HG02678 (cell line): ENCODE measurements at regions not wholly inside any gene's neighbourhood (a gene's known extent, or its start where the extent isn't known, plus 50 kb on each side); places are given as distances from the start of the nearest gene placed in this dataset.
"Not testable (repeated sequence)": the region's sequence is repeated elsewhere in the genome, so short reads cannot be mapped to it uniquely, and the experiment has no call there.

ENCODE experiments used
- ATAC-seq: cut with Tn5 transposase; IDR thresholded peaks from one replicate; pipeline ENCODE4 v1.9.1; 2021; ENCODE audit warnings: mild to moderate bottlenecking, moderate library complexity; ENCODE audit not compliant: unreplicated experiment

- ATAC-seq, result no peak
These were observed 67.2 kb downstream of the BUB3 start for GRCh38 chr10:123221418-123221817.

- ATAC-seq, result no peak
These were observed 68.6 kb downstream of the BUB3 start for GRCh38 chr10:123222832-123223231.

- no peak for ATAC-seq
These were observed 73.5 kb downstream of the BUB3 start for GRCh38 chr10:123227706-123228105.

- ATAC-seq, result no peak
These were observed 75.9 kb downstream of the BUB3 start for GRCh38 chr10:123229927-123230630.

- ATAC-seq, result not testable (repeated sequence)
These were observed 78.7 kb downstream of the BUB3 start for GRCh38 chr10:123232879-123233278.

- ATAC-seq, result not testable (repeated sequence)
These were observed 80.8 kb downstream of the BUB3 start for GRCh38 chr10:123235014-123235413.

GRCh38 chr10:123236126-123236525, 81.9 kb downstream of the BUB3 start:
- no peak for ATAC-seq

- no peak for ATAC-seq
These were observed 86.0 kb downstream of the BUB3 start for GRCh38 chr10:123240250-123240649.

GRCh38 chr10:123240776-123241175, 86.6 kb downstream of the BUB3 start:
- ATAC-seq, result no peak

- ATAC-seq, result no peak
These were observed 87.4 kb downstream of the BUB3 start for GRCh38 chr10:123241391-123242141.

- no peak for ATAC-seq
These were observed 90.5 kb downstream of the BUB3 start for GRCh38 chr10:123244747-123245146.

GRCh38 chr10:123245264-123245663, 91.1 kb downstream of the BUB3 start:
- ATAC-seq, result no peak

- ATAC-seq, result no peak
These were observed 95.7 kb downstream of the BUB3 start for GRCh38 chr10:123249894-123250293.

GRCh38 chr10:123250640-123251039, 96.4 kb downstream of the BUB3 start:
- no peak for ATAC-seq

- ATAC-seq, result no peak
These were observed 98.6 kb downstream of the BUB3 start for GRCh38 chr10:123252779-123253178.

GRCh38 chr10:123254343-123254742, 100.1 kb downstream of the BUB3 start:
- not testable (repeated sequence) for ATAC-seq

GRCh38 chr10:123257904-123258456, 103.8 kb downstream of the BUB3 start:
- ATAC-seq, result no peak

- ATAC-seq, result no peak
These were observed 104.9 kb downstream of the BUB3 start for GRCh38 chr10:123259081-123259480.

- no peak for ATAC-seq
These were observed 105.6 kb downstream of the BUB3 start for GRCh38 chr10:123259791-123260190.

GRCh38 chr10:123262456-123262855, 108.3 kb downstream of the BUB3 start:
- no peak for ATAC-seq

- ATAC-seq, result no peak
These were observed 112.8 kb downstream of the BUB3 start for GRCh38 chr10:123266971-123267370.

- no peak for ATAC-seq
These were observed 114.9 kb downstream of the BUB3 start for GRCh38 chr10:123269017-123269552.
